ENCODE measurements at regions not wholly inside any gene's neighbourhood (a gene's known extent, or its start where the extent isn't known, plus 50 kb on each side); places are given as distances from the start of the nearest gene placed in this dataset.

GRCh38 chr18:46408334-46408987 is 248.6 kb downstream of the LOXHD1 start:
- TF ChIP-seq CTCF (IDR thresholded peaks at IDR 0.05; ENCODE audit: insufficient read depth, low read depth, low read length) (no peak), EZH2 (IDR thresholded peaks at IDR 0.05; ENCODE audit: insufficient read depth, low read length) (no peak)

Measured in astrocyte (in vitro differentiated cells and primary cell).